Thoracic aorta (tissue), 2 donors: ENCODE measurements at regions not wholly inside any gene's neighbourhood (a gene's known extent, or its start where the extent isn't known, plus 50 kb on each side); places are given as distances from the start of the nearest gene placed in this dataset.

Experiments
- ATAC-seq: fragments of 150-250 bp; one replicate; pipeline ENCODE4 v1.8.0; 2017; ENCODE audit warnings: low read depth; ENCODE audit not compliant: insufficient number of reproducible peaks, low FRiP score
- DNase-seq: peaks from one replicate; pipeline ENCODE4 v3.0.0-alpha.2; 2020; ENCODE audit warnings: low spot score
- H3K27ac ChIP-seq, 2 donors: fragments of 200-600 bp; sonication (generic); 1 replicate in 1 of 2; 2 replicates in 1 of 2; pipeline ENCODE4 v1.5.1; 2016; ENCODE audit warnings: mild to moderate bottlenecking in 2 of 2, moderate library complexity in 2 of 2
- H3K27me3 ChIP-seq: fragments of 200-600 bp; sonication (generic); replicated peaks from 2 replicates; pipeline ENCODE4 v1.6.0; 2016; ENCODE audit warnings: mild to moderate bottlenecking; ENCODE audit not compliant: insufficient read depth
- H3K36me3 ChIP-seq: fragments of 200-600 bp; sonication (generic); one replicate; pipeline ENCODE4 v1.5.1; 2016
- H3K4me1 ChIP-seq, 2 donors: fragments of 200-600 bp; sonication (generic); 1 replicate in 1 of 2; 2 replicates in 1 of 2; pipeline versions ENCODE4 v1.5.1 to v1.6.0; 2016; ENCODE audit warnings: low read depth in 2 of 2, mild to moderate bottlenecking in 1 of 2; ENCODE audit not compliant: control insufficient read depth in 1 of 2
- H3K4me3 ChIP-seq: fragments of 200-600 bp; sonication (generic); 2 replicates; pipeline ENCODE4 v1.5.1; 2016; ENCODE audit warnings: mild to moderate bottlenecking
- H3K9me3 ChIP-seq: fragments of 200-600 bp; sonication (generic); 2 replicates; pipeline ENCODE4 v1.5.1; 2016
- TF ChIP-seq, protein P1 (sequence below): fragments of 200-600 bp; sonication (generic); IDR thresholded peaks from one replicate; pipeline ENCODE4 v1.5.1; 2019; ENCODE audit warnings: antibody characterized with exemption

DNA sequence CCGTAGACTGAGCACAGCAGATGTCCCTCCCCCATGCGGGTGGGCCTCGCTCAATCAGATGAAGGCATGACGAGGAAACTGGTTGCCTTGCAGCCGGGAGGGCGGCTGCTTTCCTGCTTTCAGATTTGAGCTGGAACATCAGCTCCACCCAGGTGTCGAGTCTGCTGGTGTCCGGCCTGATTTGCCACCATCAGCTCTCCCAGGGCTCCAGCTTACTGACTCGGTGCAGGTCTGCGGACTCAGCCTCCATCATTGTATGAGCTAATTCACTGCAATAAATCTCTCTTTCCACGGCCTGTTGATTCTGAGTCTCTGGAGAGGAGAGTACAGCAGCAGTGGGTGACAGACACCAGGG is 156.2 kb downstream of the KIF26A start:
- no peaks in the 10 kb centered on the region for H3K36me3 ChIP-seq
- no peak overlapping the region for H3K27ac ChIP-seq
- ATAC-seq (no peak), DNase-seq (no peak)
- H3K9me3 ChIP-seq: no peaks in the 10 kb centered on the region
- H3K4me3 ChIP-seq: no peak overlapping the region
- TF ChIP-seq, protein P1, sequence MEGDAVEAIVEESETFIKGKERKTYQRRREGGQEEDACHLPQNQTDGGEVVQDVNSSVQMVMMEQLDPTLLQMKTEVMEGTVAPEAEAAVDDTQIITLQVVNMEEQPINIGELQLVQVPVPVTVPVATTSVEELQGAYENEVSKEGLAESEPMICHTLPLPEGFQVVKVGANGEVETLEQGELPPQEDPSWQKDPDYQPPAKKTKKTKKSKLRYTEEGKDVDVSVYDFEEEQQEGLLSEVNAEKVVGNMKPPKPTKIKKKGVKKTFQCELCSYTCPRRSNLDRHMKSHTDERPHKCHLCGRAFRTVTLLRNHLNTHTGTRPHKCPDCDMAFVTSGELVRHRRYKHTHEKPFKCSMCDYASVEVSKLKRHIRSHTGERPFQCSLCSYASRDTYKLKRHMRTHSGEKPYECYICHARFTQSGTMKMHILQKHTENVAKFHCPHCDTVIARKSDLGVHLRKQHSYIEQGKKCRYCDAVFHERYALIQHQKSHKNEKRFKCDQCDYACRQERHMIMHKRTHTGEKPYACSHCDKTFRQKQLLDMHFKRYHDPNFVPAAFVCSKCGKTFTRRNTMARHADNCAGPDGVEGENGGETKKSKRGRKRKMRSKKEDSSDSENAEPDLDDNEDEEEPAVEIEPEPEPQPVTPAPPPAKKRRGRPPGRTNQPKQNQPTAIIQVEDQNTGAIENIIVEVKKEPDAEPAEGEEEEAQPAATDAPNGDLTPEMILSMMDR: no peak
- H3K4me1 ChIP-seq: no peaks in the 10 kb centered on the region
- H3K27me3 ChIP-seq: no peaks in the 10 kb centered on the region

DNA sequence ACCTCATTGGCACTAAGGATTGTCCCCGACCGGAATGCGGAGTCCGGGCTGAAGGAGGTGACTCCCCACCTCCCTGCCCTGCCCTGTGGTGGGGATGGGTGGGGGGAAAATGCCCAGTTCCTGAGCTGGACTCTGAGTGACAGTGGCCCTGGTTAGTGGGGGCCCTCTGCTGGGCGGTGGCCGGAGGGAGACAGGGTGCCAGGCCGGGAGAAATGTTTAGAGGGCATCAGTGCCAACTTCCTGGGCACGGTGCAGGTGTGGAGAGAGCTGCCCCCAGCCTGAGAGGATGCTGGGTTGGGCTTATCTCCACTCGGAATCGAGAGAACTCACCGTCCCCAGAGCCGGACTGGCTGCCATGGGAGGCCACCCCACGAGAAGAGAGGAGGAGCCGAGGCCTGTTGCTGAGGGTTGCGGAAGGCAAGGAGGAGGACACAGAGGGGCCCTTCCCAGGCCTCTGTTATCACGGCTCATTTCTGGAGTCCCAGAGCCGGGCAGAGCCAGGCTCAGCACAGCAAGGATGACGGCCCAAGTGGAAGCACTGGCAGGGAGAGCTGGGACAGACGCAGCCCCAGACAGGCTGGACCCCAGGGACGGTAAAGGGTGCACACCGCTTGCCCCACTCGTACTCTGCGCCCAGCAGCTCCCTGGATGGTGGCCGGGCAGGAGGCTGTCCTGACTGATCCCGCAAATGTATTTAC is 156.7 kb downstream of the KIF26A start:
- TF ChIP-seq, protein P1: no peak
- Histone ChIP-seq H3K36me3 (no peaks in the 10 kb centered on the region), H3K4me1 (no peaks in the 10 kb centered on the region), H3K9me3 (no peaks in the 10 kb centered on the region), H3K27me3 (no peaks in the 10 kb centered on the region), H3K4me3 (no peak overlapping the region), H3K27ac (no peak overlapping the region)
- ATAC-seq (no peak), DNase-seq (no peak)

DNA sequence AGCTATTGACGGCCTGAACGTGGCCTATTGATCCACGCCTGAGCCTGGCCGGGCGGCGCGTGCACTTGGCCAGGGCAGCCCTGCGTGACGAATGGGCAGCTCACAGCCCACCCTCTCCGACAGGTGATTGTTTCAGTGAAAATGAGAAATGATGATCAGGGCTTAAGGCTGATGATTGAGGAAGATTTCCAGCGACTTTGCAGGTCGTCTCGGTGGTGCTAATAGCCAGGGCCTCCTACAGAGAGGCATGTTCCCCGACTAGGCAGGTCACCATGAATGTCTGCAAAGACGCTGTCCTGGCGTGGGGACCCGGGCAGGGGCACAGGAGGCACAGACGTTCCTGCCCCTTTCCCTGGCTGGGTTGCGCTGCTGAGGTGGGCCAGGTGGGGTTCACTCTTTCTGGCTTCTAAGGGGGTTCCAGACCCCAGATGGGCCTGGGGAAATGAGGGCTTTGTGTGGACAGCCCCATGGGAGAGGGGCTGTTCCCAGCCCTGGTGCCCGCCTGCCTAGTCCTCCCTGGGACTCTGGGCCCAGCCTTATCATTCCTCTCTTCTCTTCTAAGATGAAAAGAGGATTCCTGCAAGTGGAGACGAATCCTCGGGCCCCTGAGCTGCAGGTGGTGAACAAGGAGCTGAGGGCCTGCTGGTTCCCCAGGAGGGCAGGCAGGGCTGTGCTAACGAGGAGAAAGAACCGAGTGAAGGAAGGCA is 157.4 kb downstream of the KIF26A start:
- no peaks in the 10 kb centered on the region for H3K36me3 ChIP-seq
- H3K27me3 ChIP-seq: no peaks in the 10 kb centered on the region
- ATAC-seq (no peak), DNase-seq (no peak)
- no peak overlapping the region for H3K4me3 ChIP-seq
- no peaks in the 10 kb centered on the region for H3K4me1 ChIP-seq
- no peaks in the 10 kb centered on the region for H3K9me3 ChIP-seq
- TF ChIP-seq, protein P1: no peak
- no peak overlapping the region for H3K27ac ChIP-seq

DNA sequence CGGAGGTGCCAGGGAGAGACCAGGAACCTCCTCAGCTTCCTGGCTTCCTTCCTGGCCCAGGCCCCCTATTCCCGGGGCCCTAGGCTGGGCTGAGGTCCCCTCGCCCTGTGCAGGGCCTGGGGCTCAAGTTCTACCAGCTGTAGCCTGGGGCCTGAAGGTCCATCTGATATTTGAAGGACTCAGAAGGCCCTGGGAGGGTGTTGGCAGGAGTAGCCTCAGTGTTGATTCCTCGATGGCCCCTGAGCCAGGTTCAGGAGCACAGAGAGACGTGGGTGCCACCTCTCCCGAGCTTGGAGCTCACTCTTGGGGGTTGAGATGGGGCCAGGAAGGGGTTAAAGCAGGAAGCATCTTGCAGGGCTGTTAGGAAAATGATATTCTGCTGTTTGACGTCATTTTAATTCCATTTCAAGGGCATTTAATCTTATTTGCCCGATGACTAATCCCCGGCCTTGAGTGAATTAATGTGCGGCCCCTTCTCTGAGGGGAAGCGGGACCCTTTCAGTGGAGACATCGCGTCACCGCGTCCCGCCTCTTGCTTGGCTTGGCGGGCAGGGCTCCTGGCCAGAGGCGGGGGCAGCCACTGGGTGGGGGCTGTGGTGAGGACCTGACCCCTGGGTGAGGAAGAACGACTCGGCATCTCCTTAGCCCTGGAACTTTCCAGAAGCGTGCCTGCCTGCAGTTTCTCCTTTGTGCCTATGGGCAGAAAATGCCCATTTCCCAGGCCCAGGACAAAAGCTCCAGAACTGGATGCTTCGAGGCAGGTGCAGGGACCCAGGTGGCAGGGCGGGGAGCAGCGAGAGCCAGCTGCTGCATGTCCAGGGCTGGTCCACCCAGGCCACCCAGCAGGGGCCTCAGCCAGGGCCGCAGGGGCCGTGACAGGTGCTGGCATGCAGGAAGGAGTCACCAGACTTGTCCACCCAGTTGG is 158.3 kb downstream of the KIF26A start:
- Histone ChIP-seq H3K4me3 (no peak overlapping the region), H3K36me3 (no peaks in the 10 kb centered on the region), H3K27me3 (no peaks in the 10 kb centered on the region), H3K4me1 (no peaks in the 10 kb centered on the region), H3K27ac (no peak overlapping the region), H3K9me3 (no peaks in the 10 kb centered on the region)
- TF ChIP-seq, protein P1: no peak
- ATAC-seq (no peak), DNase-seq (no peak)

DNA sequence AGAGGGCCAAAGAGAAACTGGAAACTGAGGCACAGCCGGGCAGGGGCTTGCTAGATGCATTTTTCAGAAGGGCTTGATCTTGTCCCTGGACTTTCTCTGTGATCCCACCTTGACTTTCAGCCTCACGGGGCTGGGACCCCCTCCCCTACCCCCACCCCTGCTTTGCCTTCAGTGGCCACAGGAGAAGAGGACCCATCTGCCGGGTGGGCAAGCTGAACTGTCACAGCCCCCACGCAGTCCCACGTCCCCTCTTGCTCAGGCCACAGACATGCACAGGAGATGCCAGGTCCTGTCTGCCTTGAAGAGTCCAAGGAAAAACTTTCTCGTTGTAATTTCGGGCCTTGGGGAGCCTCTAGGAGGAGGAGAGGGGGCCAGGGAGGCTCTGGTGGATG is 158.9 kb downstream of the KIF26A start:
- Histone ChIP-seq H3K27me3 (no peaks in the 10 kb centered on the region), H3K36me3 (no peaks in the 10 kb centered on the region), H3K9me3 (no peaks in the 10 kb centered on the region), H3K4me1 (no peaks in the 10 kb centered on the region), H3K4me3 (no peak overlapping the region), H3K27ac (no peak overlapping the region)
- DNase-seq (no peak), ATAC-seq (no peak)
- TF ChIP-seq, protein P1: no peak
